ENCODE measurements at regions not wholly inside any gene's neighbourhood (a gene's known extent, or its start where the extent isn't known, plus 50 kb on each side); places are given as distances from the start of the nearest gene placed in this dataset.

GRCh38 chr21:41639766-41640165, 127.1 kb downstream of the RIPK4 start:
- Histone ChIP-seq H3K4me2 (ENCODE audit: extremely low read depth, insufficient read depth, low read length) (no peak overlapping the region), H3K27ac (ENCODE audit: insufficient read depth, low read length) (no peak overlapping the region), H3K4me1 (ENCODE audit: control insufficient read depth, extremely low read depth, insufficient read depth, low read length) (peaks cover 18% of the 10 kb centered on the region), H4K20me1 (ENCODE audit: control insufficient read depth, extremely low read depth, insufficient read depth, low read length) (no peaks in the 10 kb centered on the region), H3K79me2 (ENCODE audit: control insufficient read depth, insufficient read depth, low read length) (no peaks in the 10 kb centered on the region), H2AFZ (ENCODE audit: low read length) (no peak overlapping the region), H3K9me3 (ENCODE audit: control insufficient read depth, insufficient read depth, low read depth, low read length) (no peaks in the 10 kb centered on the region), H3K36me3 (ENCODE audit: control insufficient read depth, insufficient read depth, low read length) (no peaks in the 10 kb centered on the region), H3K9ac (ENCODE audit: insufficient read depth, low read length) (no peak overlapping the region), H3K27me3 (ENCODE audit: control insufficient read depth, insufficient read depth, low read length) (no peaks in the 10 kb centered on the region), H3K4me3 (replicated peaks in 1 of 4; ENCODE audit: control extremely low read depth in 1 of 4, insufficient read depth in 1 of 4, low read depth in 3 of 4, low read length in 4 of 4) (no peak overlapping the region)
- no peak for TF ChIP-seq EZH2 (IDR thresholded peaks at IDR 0.05; ENCODE audit: low read length, missing control alignments)
- TF ChIP-seq CTCF (conservative IDR thresholded peaks at IDR 0.05 in 1 of 2, IDR thresholded peaks at IDR 0.05 in 1 of 2; ENCODE audit: low read depth in 1 of 2, low read length in 2 of 2), result no peak
- no peak for DNase-seq (ENCODE audit: low read depth in 2 of 2)

GRCh38 chr21:41639336-41639735, 127.5 kb downstream of the RIPK4 start:
- H3K27me3 ChIP-seq (ENCODE audit: control insufficient read depth, insufficient read depth, low read length), result no peaks in the 10 kb centered on the region
- DNase-seq (ENCODE audit: low read depth in 2 of 2), result no peak
- H4K20me1 ChIP-seq (ENCODE audit: control insufficient read depth, extremely low read depth, insufficient read depth, low read length), result no peaks in the 10 kb centered on the region
- no peak for TF ChIP-seq CTCF (conservative IDR thresholded peaks at IDR 0.05 in 1 of 2, IDR thresholded peaks at IDR 0.05 in 1 of 2; ENCODE audit: low read depth in 1 of 2, low read length in 2 of 2)
- no peak for TF ChIP-seq EZH2 (IDR thresholded peaks at IDR 0.05; ENCODE audit: low read length, missing control alignments)
- H2AFZ ChIP-seq (ENCODE audit: low read length), result no peak overlapping the region
- H3K9ac ChIP-seq (ENCODE audit: insufficient read depth, low read length), result no peak overlapping the region
- H3K36me3 ChIP-seq (ENCODE audit: control insufficient read depth, insufficient read depth, low read length), result no peaks in the 10 kb centered on the region
- H3K4me1 ChIP-seq (ENCODE audit: control insufficient read depth, extremely low read depth, insufficient read depth, low read length), result peaks cover 18% of the 10 kb centered on the region
- H3K27ac ChIP-seq (ENCODE audit: insufficient read depth, low read length), result no peak overlapping the region
- no peak overlapping the region for H3K4me2 ChIP-seq (ENCODE audit: extremely low read depth, insufficient read depth, low read length)
- no peaks in the 10 kb centered on the region for H3K9me3 ChIP-seq (ENCODE audit: control insufficient read depth, insufficient read depth, low read depth, low read length)
- no peak overlapping the region for H3K4me3 ChIP-seq (replicated peaks in 1 of 4; ENCODE audit: control extremely low read depth in 1 of 4, insufficient read depth in 1 of 4, low read depth in 3 of 4, low read length in 4 of 4)
- no peaks in the 10 kb centered on the region for H3K79me2 ChIP-seq (ENCODE audit: control insufficient read depth, insufficient read depth, low read length)

GRCh38 chr21:41638201-41638790, 128.6 kb downstream of the RIPK4 start:
- TF ChIP-seq CTCF (conservative IDR thresholded peaks at IDR 0.05 in 1 of 2, IDR thresholded peaks at IDR 0.05 in 1 of 2; ENCODE audit: low read depth in 1 of 2, low read length in 2 of 2) (no peak), EZH2 (IDR thresholded peaks at IDR 0.05; ENCODE audit: low read length, missing control alignments) (no peak)
- Histone ChIP-seq H3K4me2 (ENCODE audit: extremely low read depth, insufficient read depth, low read length) (no peak overlapping the region), H3K4me3 (replicated peaks in 1 of 4; ENCODE audit: control extremely low read depth in 1 of 4, insufficient read depth in 1 of 4, low read depth in 3 of 4, low read length in 4 of 4) (no peak overlapping the region), H3K4me1 (ENCODE audit: control insufficient read depth, extremely low read depth, insufficient read depth, low read length) (peaks cover 18% of the 10 kb centered on the region), H3K9me3 (ENCODE audit: control insufficient read depth, insufficient read depth, low read depth, low read length) (no peaks in the 10 kb centered on the region), H3K79me2 (ENCODE audit: control insufficient read depth, insufficient read depth, low read length) (no peaks in the 10 kb centered on the region), H3K36me3 (ENCODE audit: control insufficient read depth, insufficient read depth, low read length) (no peaks in the 10 kb centered on the region), H2AFZ (ENCODE audit: low read length) (no peak overlapping the region), H4K20me1 (ENCODE audit: control insufficient read depth, extremely low read depth, insufficient read depth, low read length) (no peaks in the 10 kb centered on the region), H3K27me3 (ENCODE audit: control insufficient read depth, insufficient read depth, low read length) (no peaks in the 10 kb centered on the region), H3K27ac (ENCODE audit: insufficient read depth, low read length) (no peak overlapping the region), H3K9ac (ENCODE audit: insufficient read depth, low read length) (no peak overlapping the region)
- no peak for DNase-seq (ENCODE audit: low read depth in 2 of 2)

All from fibroblast of lung (primary cell).